ENCODE measurements at regions not wholly inside any gene's neighbourhood (a gene's known extent, or its start where the extent isn't known, plus 50 kb on each side); places are given as distances from the start of the nearest gene placed in this dataset.

DNA sequence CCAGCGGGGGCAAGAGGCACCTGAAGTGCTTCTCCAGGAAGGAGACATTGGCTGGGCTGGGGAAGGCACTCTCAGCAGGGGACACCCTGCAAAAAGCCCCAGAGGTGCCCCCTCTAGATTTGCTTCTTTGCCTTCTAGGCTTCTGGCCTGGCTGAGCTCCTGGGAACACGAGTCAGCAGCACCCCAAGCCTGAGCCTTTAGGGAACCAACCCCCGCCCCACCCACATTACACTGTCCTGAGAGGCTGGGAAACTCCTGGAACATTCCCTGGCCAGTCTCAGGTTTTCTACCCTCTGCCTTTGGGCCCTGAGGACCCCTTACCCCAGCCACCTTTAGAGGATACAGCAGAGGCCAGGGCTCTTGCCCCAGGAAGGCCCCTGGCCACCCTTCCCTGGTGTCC is 108.4 kb upstream of the LINGO1 start:
- no peak for TF ChIP-seq CTCF (conservative IDR thresholded peaks at IDR 0.05)
- no peak overlapping the region for H3K27ac ChIP-seq

GRCh38 chr15:77739591-77740378 is 107.1 kb upstream of the LINGO1 start:
- TF ChIP-seq CTCF (conservative IDR thresholded peaks at IDR 0.05) = no peak
- H3K27ac ChIP-seq = no peak overlapping the region

DNA sequence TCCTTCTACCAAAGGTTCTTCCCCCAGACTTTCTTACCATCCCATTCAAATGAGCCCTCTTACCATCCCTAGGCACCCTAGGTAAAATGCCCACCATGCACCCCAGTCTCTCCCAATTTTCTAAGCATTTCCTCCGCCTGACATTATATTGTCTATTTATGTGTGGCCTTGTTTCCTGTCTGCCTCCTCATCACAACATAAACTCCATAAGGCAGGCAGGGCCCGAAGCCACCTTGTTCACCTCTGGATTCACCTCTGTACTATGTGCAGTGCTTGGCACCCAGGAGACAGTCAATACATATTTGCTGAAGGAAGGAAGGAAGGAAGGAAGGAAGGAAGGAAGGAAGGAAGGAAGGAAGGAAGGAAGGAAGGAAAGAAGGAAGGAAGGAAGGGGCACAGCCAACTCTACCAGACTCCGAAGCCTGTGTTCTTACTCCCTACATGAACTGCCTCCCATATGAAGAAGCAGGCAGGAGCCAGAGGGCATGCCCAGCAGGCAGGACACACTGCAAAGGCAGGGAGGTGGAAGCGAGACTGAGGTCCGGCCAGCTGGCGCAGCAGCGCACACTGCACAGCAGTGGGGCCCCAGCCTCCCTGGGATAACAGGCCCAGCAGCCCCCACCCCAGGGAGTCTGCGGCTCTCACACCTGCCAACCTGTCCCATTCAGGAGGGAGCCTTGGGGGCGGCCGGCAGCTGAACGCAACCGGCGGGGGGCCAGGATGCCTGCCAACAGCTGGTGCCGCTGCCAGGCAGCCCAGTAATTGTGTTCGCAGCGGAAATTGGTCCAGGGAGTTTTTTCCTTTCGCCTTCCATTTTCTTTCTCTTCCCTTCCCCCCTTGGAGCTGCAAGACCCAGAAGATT is 106.0 kb upstream of the LINGO1 start:
- TF ChIP-seq CTCF (conservative IDR thresholded peaks at IDR 0.05) = no peak
- no peak overlapping the region for H3K27ac ChIP-seq

DNA sequence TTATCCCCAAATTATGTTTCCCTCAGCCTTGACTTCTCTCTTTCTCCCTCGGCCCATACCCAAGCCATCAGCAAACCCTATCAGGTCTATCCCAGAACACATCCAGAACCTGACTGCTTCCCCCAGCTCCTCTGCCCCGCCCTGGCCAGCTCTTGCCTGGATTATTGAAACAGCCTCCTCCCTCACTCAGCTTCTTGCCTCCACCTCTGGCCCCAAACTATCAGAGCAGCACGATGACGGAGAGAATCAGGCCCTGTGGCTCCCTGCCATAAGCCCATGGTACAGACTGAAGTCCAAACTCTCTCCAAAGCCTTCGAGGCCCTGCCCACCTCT is 105.3 kb upstream of the LINGO1 start:
- no peak for TF ChIP-seq CTCF (conservative IDR thresholded peaks at IDR 0.05)
- no peak overlapping the region for H3K27ac ChIP-seq

- no peak for TF ChIP-seq CTCF (conservative IDR thresholded peaks at IDR 0.05)
- no peak overlapping the region for H3K27ac ChIP-seq
These were observed 104.7 kb upstream of the LINGO1 start for GRCh38 chr15:77737238-77738037.

GRCh38 chr15:77734306-77734705 is 101.6 kb upstream of the LINGO1 start:
- TF ChIP-seq CTCF (conservative IDR thresholded peaks at IDR 0.05) = no peak
- no peak overlapping the region for H3K27ac ChIP-seq

Data from VCaP (cell line).